Endodermal cell (in vitro differentiated cells): ENCODE measurements at regions not wholly inside any gene's neighbourhood (a gene's known extent, or its start where the extent isn't known, plus 50 kb on each side); places are given as distances from the start of the nearest gene placed in this dataset.
A peak's percentile ranks its signal among the peaks of the same experiment; 100 is the strongest.

Experiments
- DNase-seq: peaks from one replicate; pipeline ENCODE4 v3.0.0-alpha.2; 2017
- H3K27ac ChIP-seq: 2 replicates; pipeline ENCODE4 v1.5.1; 2013; ENCODE audit warnings: mild to moderate bottlenecking, low read depth, low read length, moderate library complexity
- H3K27me3 ChIP-seq: 2 replicates; pipeline ENCODE4 v1.6.1; 2013; ENCODE audit warnings: mild to moderate bottlenecking, low read length, moderate library complexity; ENCODE audit not compliant: insufficient read depth, control insufficient read depth, poor library complexity, severe bottlenecking
- H3K36me3 ChIP-seq: 2 replicates; pipeline ENCODE4 v1.7.0; 2013; ENCODE audit warnings: mild to moderate bottlenecking, low read length, moderate library complexity; ENCODE audit not compliant: control insufficient read depth, insufficient read depth
- H3K4me1 ChIP-seq: one replicate; pipeline ENCODE4 v1.7.0; 2013; ENCODE audit warnings: low read length; ENCODE audit not compliant: control insufficient read depth, insufficient read depth
- H3K4me3 ChIP-seq: 2 replicates; pipeline ENCODE4 v1.5.1; 2013; ENCODE audit warnings: mild to moderate bottlenecking, low read length, moderate library complexity
- H3K9ac ChIP-seq: 2 replicates; pipeline ENCODE4 v1.6.1; 2013; ENCODE audit warnings: mild to moderate bottlenecking, low read length, moderate library complexity; ENCODE audit not compliant: poor library complexity, severe bottlenecking; ENCODE audit errors: extremely low read depth
- H3K9me3 ChIP-seq: 2 replicates; pipeline ENCODE4 v1.6.1; 2013; ENCODE audit warnings: mild to moderate bottlenecking, low read length, moderate library complexity; ENCODE audit not compliant: control insufficient read depth
- H3K27ac Mint-ChIP-seq: 2 replicates; pipeline ENCODE4 v1.8.0; 2020; ENCODE audit warnings: mixed read lengths
- H3K27me3 Mint-ChIP-seq: 2 replicates; pipeline ENCODE4 v1.8.0; 2021; ENCODE audit warnings: mild to moderate bottlenecking, mixed read lengths; ENCODE audit not compliant: insufficient read depth
- H3K36me3 Mint-ChIP-seq: 2 replicates; pipeline ENCODE4 v1.8.0; 2020; ENCODE audit warnings: low read depth, mixed read lengths
- H3K4me1 Mint-ChIP-seq: 2 replicates; pipeline ENCODE4 v1.8.0; 2020; ENCODE audit warnings: mixed read lengths
- H3K4me3 Mint-ChIP-seq: 2 replicates; pipeline ENCODE4 v1.8.0; 2020; ENCODE audit warnings: mild to moderate bottlenecking, moderate library complexity, mixed read lengths
- H3K9me3 Mint-ChIP-seq: 2 replicates; pipeline ENCODE4 v1.8.0; 2020; ENCODE audit warnings: mild to moderate bottlenecking, mixed read lengths
- CTCF ChIP-seq: fragments of 200-600 bp; sonication (generic); conservative IDR thresholded peaks from 2 replicates; pipeline ENCODE4 v1.5.0; 2021; ENCODE audit warnings: antibody characterized with exemption, mild to moderate bottlenecking
- WGBS, 2 experiments: methylation state at CpG; one replicate each; pipeline versions ENCODE4 v1.1.5 to v1.1.7; 2013; ENCODE audit warnings: missing lambda C conversion rate in 2 of 2, mixed read lengths in 1 of 2; ENCODE audit not compliant: insufficient coverage in 1 of 2, insufficient read length in 1 of 2; 5-methylcytosine and 5-hydroxymethylcytosine counted together

- Mint-ChIP-seq H3K9me3 (peaks cover 14% of the 10 kb centered on the region), H3K4me1 (no peaks in the 10 kb centered on the region), H3K27me3 (no peaks in the 10 kb centered on the region), H3K4me3 (no peak overlapping the region), H3K36me3 (no peaks in the 10 kb centered on the region), H3K27ac (no peak overlapping the region)
- H3K9ac ChIP-seq, result no peak overlapping the region
- no peak for DNase-seq
- no peak for TF ChIP-seq CTCF
- no peaks in the 10 kb centered on the region for H3K27me3 ChIP-seq
- H3K27ac ChIP-seq, result peak overlapping the region; percentile 76
- H3K4me3 ChIP-seq, result no peak overlapping the region
- H3K4me1 ChIP-seq, result no peaks in the 10 kb centered on the region
- H3K36me3 ChIP-seq, result no peaks in the 10 kb centered on the region
- H3K9me3 ChIP-seq, result peaks cover 15% of the 10 kb centered on the region
Observed at GRCh38 chr6:54665278-54665677, 181.3 kb upstream of the FAM83B start.

- Mint-ChIP-seq H3K36me3 (no peaks in the 10 kb centered on the region), H3K4me1 (peaks cover 3% of the 10 kb centered on the region), H3K27me3 (peaks cover 3% of the 10 kb centered on the region), H3K9me3 (no peaks in the 10 kb centered on the region), H3K27ac (no peak overlapping the region), H3K4me3 (no peak overlapping the region)
- WGBS, 2 experiments, result 95% methylated on average over 2 of the region's 2 CpGs; no CpG with 5 or more reads in 1 of the 2 experiments
- H3K9me3 ChIP-seq, result no peaks in the 10 kb centered on the region
- H3K4me3 ChIP-seq, result no peak overlapping the region
- no peak overlapping the region for H3K9ac ChIP-seq
- no peak for TF ChIP-seq CTCF
- H3K36me3 ChIP-seq, result no peaks in the 10 kb centered on the region
- no peak for DNase-seq
- no peaks in the 10 kb centered on the region for H3K4me1 ChIP-seq
- no peak overlapping the region for H3K27ac ChIP-seq
- no peaks in the 10 kb centered on the region for H3K27me3 ChIP-seq
Observed at GRCh38 chr6:54680531-54680930, 166.0 kb upstream of the FAM83B start.

GRCh38 chr6:54681267-54681666 is 165.3 kb upstream of the FAM83B start:
- Mint-ChIP-seq H3K27ac (no peak overlapping the region), H3K4me3 (no peak overlapping the region), H3K36me3 (no peaks in the 10 kb centered on the region), H3K9me3 (no peaks in the 10 kb centered on the region), H3K27me3 (peaks cover 9% of the 10 kb centered on the region), H3K4me1 (peaks cover 3% of the 10 kb centered on the region)
- no peak for TF ChIP-seq CTCF
- no peak for DNase-seq
- 81 to 100% methylated on average over 1 of the region's 2 CpGs for WGBS, 2 experiments
- H3K36me3 ChIP-seq, result no peaks in the 10 kb centered on the region
- no peaks in the 10 kb centered on the region for H3K4me1 ChIP-seq
- H3K4me3 ChIP-seq, result no peak overlapping the region
- no peak overlapping the region for H3K27ac ChIP-seq
- H3K9me3 ChIP-seq, result no peaks in the 10 kb centered on the region
- no peaks in the 10 kb centered on the region for H3K27me3 ChIP-seq
- no peak overlapping the region for H3K9ac ChIP-seq
